Loucy (cell line): ENCODE measurements at regions not wholly inside any gene's neighbourhood (a gene's known extent, or its start where the extent isn't known, plus 50 kb on each side); places are given as distances from the start of the nearest gene placed in this dataset.

ENCODE experiments used
- EZH2phosphoT487 ChIP-seq: fragments of 200-600 bp; IDR thresholded peaks from 2 replicates; pipeline ENCODE4 v1.6.1; 2018; ENCODE audit warnings: antibody characterized with exemption, mild to moderate bottlenecking, moderate library complexity, borderline replicate concordance
- TF ChIP-seq, protein P1 (sequence below): fragments of 200-600 bp; sonication (generic); conservative IDR thresholded peaks from 2 replicates; pipeline ENCODE4 v1.5.1; 2014; ENCODE audit warnings: mild to moderate bottlenecking, antibody characterized with exemption, low read length

DNA sequence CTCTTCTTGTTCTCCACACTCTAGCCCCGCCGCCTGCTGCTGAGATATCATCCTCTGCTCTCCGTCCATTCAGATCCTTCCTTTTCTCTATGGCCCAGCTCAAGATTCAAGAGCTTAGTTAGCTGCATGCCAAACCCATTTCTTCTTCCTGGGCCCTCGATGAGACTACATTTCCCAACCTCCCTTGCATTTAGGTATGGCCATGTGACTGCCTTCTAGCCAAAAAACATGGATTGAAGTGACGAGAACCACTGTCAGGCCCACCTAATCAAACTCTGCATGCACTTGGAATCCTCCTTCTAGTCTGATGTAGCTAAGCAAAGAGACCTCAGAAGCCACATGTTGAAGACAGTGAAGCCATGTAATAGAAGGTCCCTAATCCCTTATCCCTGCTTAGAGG, 308.2 kb downstream of the VPS13C start:
- TF ChIP-seq, protein P1, sequence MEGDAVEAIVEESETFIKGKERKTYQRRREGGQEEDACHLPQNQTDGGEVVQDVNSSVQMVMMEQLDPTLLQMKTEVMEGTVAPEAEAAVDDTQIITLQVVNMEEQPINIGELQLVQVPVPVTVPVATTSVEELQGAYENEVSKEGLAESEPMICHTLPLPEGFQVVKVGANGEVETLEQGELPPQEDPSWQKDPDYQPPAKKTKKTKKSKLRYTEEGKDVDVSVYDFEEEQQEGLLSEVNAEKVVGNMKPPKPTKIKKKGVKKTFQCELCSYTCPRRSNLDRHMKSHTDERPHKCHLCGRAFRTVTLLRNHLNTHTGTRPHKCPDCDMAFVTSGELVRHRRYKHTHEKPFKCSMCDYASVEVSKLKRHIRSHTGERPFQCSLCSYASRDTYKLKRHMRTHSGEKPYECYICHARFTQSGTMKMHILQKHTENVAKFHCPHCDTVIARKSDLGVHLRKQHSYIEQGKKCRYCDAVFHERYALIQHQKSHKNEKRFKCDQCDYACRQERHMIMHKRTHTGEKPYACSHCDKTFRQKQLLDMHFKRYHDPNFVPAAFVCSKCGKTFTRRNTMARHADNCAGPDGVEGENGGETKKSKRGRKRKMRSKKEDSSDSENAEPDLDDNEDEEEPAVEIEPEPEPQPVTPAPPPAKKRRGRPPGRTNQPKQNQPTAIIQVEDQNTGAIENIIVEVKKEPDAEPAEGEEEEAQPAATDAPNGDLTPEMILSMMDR: no peak
- TF ChIP-seq EZH2phosphoT487: no peak
